H9 (cell line): ENCODE measurements at regions not wholly inside any gene's neighbourhood (a gene's known extent, or its start where the extent isn't known, plus 50 kb on each side); places are given as distances from the start of the nearest gene placed in this dataset.

Source experiments
- DNase-seq: peaks from one replicate; pipeline ENCODE4 v3.0.0-alpha.2; 2017
- H2AFZ ChIP-seq: one replicate; pipeline ENCODE4 v1.6.1; 2013; ENCODE audit warnings: mild to moderate bottlenecking, low read length, control low read depth, moderate library complexity
- H2AK5ac ChIP-seq: 2 replicates; pipeline ENCODE4 v1.6.1; 2013; ENCODE audit warnings: low read length, control low read depth, mixed read lengths; ENCODE audit not compliant: insufficient read length
- H2BK120ac ChIP-seq: one replicate; pipeline ENCODE4 v1.6.1; 2013; ENCODE audit warnings: low read depth, mild to moderate bottlenecking, low read length, control low read depth, inconsistent platforms; ENCODE audit not compliant: poor library complexity, severe bottlenecking
- H2BK12ac ChIP-seq: 2 replicates; pipeline ENCODE4 v1.6.1; 2013; ENCODE audit warnings: low read length, control low read depth, mixed read lengths, low read depth; ENCODE audit not compliant: insufficient read length
- H2BK15ac ChIP-seq: 2 replicates; pipeline ENCODE4 v1.6.1; 2013; ENCODE audit warnings: low read depth, low read length, control low read depth
- H2BK20ac ChIP-seq: one replicate; pipeline ENCODE4 v1.6.1; 2013; ENCODE audit warnings: low read depth, mild to moderate bottlenecking, low read length, control low read depth, inconsistent platforms; ENCODE audit not compliant: poor library complexity, severe bottlenecking
- H2BK5ac ChIP-seq: 2 replicates; pipeline ENCODE4 v1.6.1; 2013; ENCODE audit warnings: low read length, control low read depth, mixed read lengths; ENCODE audit not compliant: insufficient read length
- H3K14ac ChIP-seq: 2 replicates; pipeline ENCODE4 v1.6.1; 2013; ENCODE audit warnings: low read length, control low read depth; ENCODE audit not compliant: insufficient read depth
- H3K18ac ChIP-seq: 2 replicates; pipeline ENCODE4 v1.6.1; 2013; ENCODE audit warnings: low read depth, mild to moderate bottlenecking, mixed read lengths, low read length, control low read depth; ENCODE audit not compliant: insufficient read length
- H3K23ac ChIP-seq: 2 replicates; pipeline ENCODE4 v1.6.1; 2013; ENCODE audit warnings: low read length, control low read depth, mixed read lengths, low read depth; ENCODE audit not compliant: insufficient read length
- H3K23me2 ChIP-seq: 2 replicates; pipeline ENCODE4 v1.6.1; 2013; ENCODE audit warnings: low read depth, mild to moderate bottlenecking, mixed read lengths, low read length, control low read depth; ENCODE audit not compliant: insufficient read length, poor library complexity, severe bottlenecking
- H3K27ac ChIP-seq: 2 replicates; pipeline ENCODE4 v1.5.1; 2013; ENCODE audit warnings: low read length, control low read depth, mixed read lengths, low read depth; ENCODE audit not compliant: insufficient read length
- H3K27me3 ChIP-seq: 2 replicates; pipeline ENCODE4 v1.6.1; 2013; ENCODE audit warnings: low read length, control low read depth, inconsistent platforms; ENCODE audit not compliant: insufficient read depth
- H3K4ac ChIP-seq: 2 replicates; pipeline ENCODE4 v1.6.1; 2013; ENCODE audit warnings: low read depth, mild to moderate bottlenecking, control low read depth, inconsistent platforms, low read length, moderate library complexity
- H3K4me1 ChIP-seq: 2 replicates; pipeline ENCODE4 v1.6.1; 2013; ENCODE audit warnings: low read length, control low read depth, inconsistent platforms; ENCODE audit not compliant: insufficient read depth
- H3K4me2 ChIP-seq: 2 replicates; pipeline ENCODE4 v1.6.1; 2013; ENCODE audit warnings: low read length, control low read depth, mixed read lengths; ENCODE audit not compliant: insufficient read length, insufficient read depth
- H3K56ac ChIP-seq: 2 replicates; pipeline ENCODE4 v1.6.1; 2013; ENCODE audit warnings: low read depth, mild to moderate bottlenecking, mixed read lengths, low read length, control low read depth; ENCODE audit not compliant: insufficient read length
- H3K79me1 ChIP-seq: 2 replicates; pipeline ENCODE4 v1.6.1; 2013; ENCODE audit warnings: low read depth, mild to moderate bottlenecking, moderate library complexity, low read length, control low read depth, inconsistent platforms; ENCODE audit not compliant: insufficient read depth, poor library complexity, severe bottlenecking
- H3K79me2 ChIP-seq: 2 replicates; pipeline ENCODE4 v1.6.1; 2013; ENCODE audit warnings: low read length, control low read depth, inconsistent platforms; ENCODE audit not compliant: insufficient read depth
- H3K9ac ChIP-seq: 2 replicates; pipeline ENCODE4 v1.6.1; 2013; ENCODE audit warnings: low read length, control low read depth, mixed read lengths; ENCODE audit not compliant: insufficient read length; ENCODE audit errors: extremely low read depth
- H3K9me3 ChIP-seq: one replicate; pipeline ENCODE4 v1.6.1; 2013; ENCODE audit warnings: low read depth, low read length, inconsistent platforms; ENCODE audit not compliant: control insufficient read depth
- H3T11ph ChIP-seq: one replicate; pipeline ENCODE4 v1.6.1; 2013; ENCODE audit warnings: mild to moderate bottlenecking, low read length, control low read depth, inconsistent platforms
- H4K20me1 ChIP-seq: one replicate; pipeline ENCODE4 v1.6.1; 2013; ENCODE audit not compliant: control insufficient read depth, insufficient read length, insufficient read depth
- H4K5ac ChIP-seq: 2 replicates; pipeline ENCODE4 v1.6.1; 2013; ENCODE audit warnings: low read depth, mild to moderate bottlenecking, mixed read lengths, low read length, control low read depth; ENCODE audit not compliant: insufficient read length
- H4K8ac ChIP-seq: replicated peaks from 2 replicates; pipeline ENCODE4 v1.6.1; 2013; ENCODE audit warnings: low read length, control low read depth, mixed read lengths, low read depth; ENCODE audit not compliant: insufficient read length
- H4K91ac ChIP-seq: 2 replicates; pipeline ENCODE4 v1.6.1; 2013; ENCODE audit warnings: low read depth, mild to moderate bottlenecking, moderate library complexity, mixed read lengths, low read length, control low read depth; ENCODE audit not compliant: insufficient read length
- H3K27ac Mint-ChIP-seq, 3 experiments: 2 replicates in 2 of 3; 3 replicates in 1 of 3; pipeline ENCODE4 v1.8.0; 2020 to 2021; ENCODE audit warnings: mixed read lengths in 3 of 3, mild to moderate bottlenecking in 1 of 3, moderate library complexity in 1 of 3
- H3K27me3 Mint-ChIP-seq: 2 replicates; pipeline ENCODE4 v1.8.0; 2021; ENCODE audit warnings: low read depth, mild to moderate bottlenecking, moderate library complexity, mixed read lengths
- H3K36me3 Mint-ChIP-seq, 3 experiments: 2 replicates in 2 of 3; 3 replicates in 1 of 3; pipeline ENCODE4 v1.8.0; 2020 to 2021; ENCODE audit warnings: low read depth in 3 of 3, mixed read lengths in 3 of 3; ENCODE audit not compliant: insufficient read depth in 1 of 3
- H3K4me1 Mint-ChIP-seq, 2 experiments: 2 replicates each; pipeline ENCODE4 v1.8.0; 2020; ENCODE audit warnings: mixed read lengths in 2 of 2
- H3K4me3 Mint-ChIP-seq, 2 experiments: 2 replicates in 1 of 2; 3 replicates in 1 of 2; pipeline ENCODE4 v1.8.0; 2020 to 2021; ENCODE audit warnings: mild to moderate bottlenecking in 2 of 2, mixed read lengths in 2 of 2, moderate library complexity in 1 of 2
- H3K9me3 Mint-ChIP-seq, 2 experiments: 2 replicates in 1 of 2; 3 replicates in 1 of 2; pipeline ENCODE4 v1.8.0; 2020; ENCODE audit warnings: mild to moderate bottlenecking in 2 of 2, mixed read lengths in 2 of 2, moderate library complexity in 1 of 2
- CTCF ChIP-seq: fragments of 200-600 bp; sonication (generic); conservative IDR thresholded peaks from 3 replicates; pipeline ENCODE4 v1.8.0; 2021; ENCODE audit warnings: antibody characterized with exemption, mild to moderate bottlenecking

- no peak overlapping the region for H3K14ac ChIP-seq
- Mint-ChIP-seq H3K27ac (no peak overlapping the region), H3K9me3 (no peaks in the 10 kb centered on the region), H3K36me3 (no peaks in the 10 kb centered on the region), H3K27me3 (no peaks in the 10 kb centered on the region), H3K4me3 (no peak overlapping the region), H3K4me1 (0 out of 4 replicates have a peak, but pooled peaks cover 0 to 2% of the 10 kb centered on the region in 2 experiments)
- no peak overlapping the region for H4K91ac ChIP-seq
- H2BK15ac ChIP-seq: no peak overlapping the region
- no peaks in the 10 kb centered on the region for H4K20me1 ChIP-seq
- no peak overlapping the region for H3K4me2 ChIP-seq
- no peaks in the 10 kb centered on the region for H3K4me1 ChIP-seq
- no peak for DNase-seq
- no peak overlapping the region for H3K27ac ChIP-seq
- H3T11ph ChIP-seq: no peak overlapping the region
- H3K4ac ChIP-seq: no peak overlapping the region
- H2BK120ac ChIP-seq: no peak overlapping the region
- no peaks in the 10 kb centered on the region for H3K79me1 ChIP-seq
- no peaks in the 10 kb centered on the region for H3K23me2 ChIP-seq
- H3K18ac ChIP-seq: no peak overlapping the region
- no peaks in the 10 kb centered on the region for H3K27me3 ChIP-seq
- no peak overlapping the region for H3K56ac ChIP-seq
- no peak overlapping the region for H2AK5ac ChIP-seq
- no peaks in the 10 kb centered on the region for H3K9me3 ChIP-seq
- H2BK5ac ChIP-seq: no peak overlapping the region
- H4K5ac ChIP-seq: no peak overlapping the region
- no peak overlapping the region for H2BK12ac ChIP-seq
- no peak for TF ChIP-seq CTCF
- no peak overlapping the region for H3K9ac ChIP-seq
- no peak overlapping the region for H2AFZ ChIP-seq
- no peak overlapping the region for H3K23ac ChIP-seq
- no peaks in the 10 kb centered on the region for H3K79me2 ChIP-seq
- no peak overlapping the region for H4K8ac ChIP-seq
- no peak overlapping the region for H2BK20ac ChIP-seq
Measured at GRCh38 chr3:90136456-90137191, 1029.2 kb downstream of the EPHA3 start.
